ENCODE measurements at regions not wholly inside any gene's neighbourhood (a gene's known extent, or its start where the extent isn't known, plus 50 kb on each side); places are given as distances from the start of the nearest gene placed in this dataset.
"Not testable (repeated sequence)": the region's sequence is repeated elsewhere in the genome, so short reads cannot be mapped to it uniquely, and the experiment has no call there.

DNA sequence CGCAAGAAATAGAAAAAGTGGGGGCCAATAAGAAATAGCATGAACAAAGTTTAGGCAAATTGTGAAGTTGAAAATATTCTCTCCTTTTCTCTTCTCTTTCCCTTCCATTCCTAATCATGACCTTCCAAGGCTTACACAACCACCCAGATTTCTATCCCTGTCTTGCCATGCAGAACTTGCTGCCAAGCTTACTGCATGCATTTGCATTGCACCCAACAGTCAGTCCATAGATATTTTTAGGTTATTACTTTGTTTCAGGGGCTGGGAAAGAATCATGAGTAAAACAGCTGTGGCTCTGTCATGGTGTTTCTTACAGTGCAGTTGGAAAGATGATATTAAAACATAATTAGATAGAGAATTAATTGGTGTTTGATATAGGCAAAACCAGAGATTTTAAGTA is 219.4 kb downstream of the PTGER3 start:
- no peak for DNase-seq
- H3K36me3 Mint-ChIP-seq (ENCODE audit: unreplicated experiment) = no peaks in the 10 kb centered on the region
- H3K27ac Mint-ChIP-seq (ENCODE audit: unreplicated experiment) = no peak overlapping the region
- H3K27me3 Mint-ChIP-seq (ENCODE audit: unreplicated experiment) = peaks cover 2% of the 10 kb centered on the region
- H3K9me3 Mint-ChIP-seq (ENCODE audit: unreplicated experiment) = no peaks in the 10 kb centered on the region
- H3K4me3 Mint-ChIP-seq (ENCODE audit: unreplicated experiment) = no peak overlapping the region
- TF ChIP-seq, protein P1, sequence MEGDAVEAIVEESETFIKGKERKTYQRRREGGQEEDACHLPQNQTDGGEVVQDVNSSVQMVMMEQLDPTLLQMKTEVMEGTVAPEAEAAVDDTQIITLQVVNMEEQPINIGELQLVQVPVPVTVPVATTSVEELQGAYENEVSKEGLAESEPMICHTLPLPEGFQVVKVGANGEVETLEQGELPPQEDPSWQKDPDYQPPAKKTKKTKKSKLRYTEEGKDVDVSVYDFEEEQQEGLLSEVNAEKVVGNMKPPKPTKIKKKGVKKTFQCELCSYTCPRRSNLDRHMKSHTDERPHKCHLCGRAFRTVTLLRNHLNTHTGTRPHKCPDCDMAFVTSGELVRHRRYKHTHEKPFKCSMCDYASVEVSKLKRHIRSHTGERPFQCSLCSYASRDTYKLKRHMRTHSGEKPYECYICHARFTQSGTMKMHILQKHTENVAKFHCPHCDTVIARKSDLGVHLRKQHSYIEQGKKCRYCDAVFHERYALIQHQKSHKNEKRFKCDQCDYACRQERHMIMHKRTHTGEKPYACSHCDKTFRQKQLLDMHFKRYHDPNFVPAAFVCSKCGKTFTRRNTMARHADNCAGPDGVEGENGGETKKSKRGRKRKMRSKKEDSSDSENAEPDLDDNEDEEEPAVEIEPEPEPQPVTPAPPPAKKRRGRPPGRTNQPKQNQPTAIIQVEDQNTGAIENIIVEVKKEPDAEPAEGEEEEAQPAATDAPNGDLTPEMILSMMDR (IDR thresholded peaks at IDR 0.05; ENCODE audit: partially characterized antibody, unreplicated experiment) = no peak
- H3K4me1 Mint-ChIP-seq (ENCODE audit: low read depth, unreplicated experiment) = no peaks in the 10 kb centered on the region

DNA sequence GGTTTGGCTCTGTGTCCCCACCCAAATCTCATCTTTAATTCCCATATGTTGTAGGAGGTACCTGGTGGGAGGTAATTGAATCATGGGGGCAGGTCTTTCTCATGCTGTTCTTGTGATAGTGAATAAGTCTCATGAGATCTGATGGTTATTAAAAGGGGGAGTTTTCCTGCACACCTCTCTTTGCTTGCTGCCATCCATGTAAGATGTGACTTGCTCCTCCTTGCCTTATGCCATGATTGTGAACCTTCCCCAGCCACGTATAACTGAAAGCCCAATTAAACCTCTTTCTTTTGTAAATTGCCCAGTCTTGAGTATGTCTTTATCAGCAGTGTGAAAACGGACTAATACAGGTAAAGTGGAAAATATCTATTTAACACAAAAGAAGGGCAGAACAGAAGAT is 213.3 kb downstream of the PTGER3 start:
- H3K4me3 Mint-ChIP-seq (ENCODE audit: unreplicated experiment); H3K4me1 Mint-ChIP-seq (ENCODE audit: low read depth, unreplicated experiment); H3K27me3 Mint-ChIP-seq (ENCODE audit: unreplicated experiment); H3K9me3 Mint-ChIP-seq (ENCODE audit: unreplicated experiment); H3K36me3 Mint-ChIP-seq (ENCODE audit: unreplicated experiment); H3K27ac Mint-ChIP-seq (ENCODE audit: unreplicated experiment); DNase-seq: not testable (repeated sequence)

DNA sequence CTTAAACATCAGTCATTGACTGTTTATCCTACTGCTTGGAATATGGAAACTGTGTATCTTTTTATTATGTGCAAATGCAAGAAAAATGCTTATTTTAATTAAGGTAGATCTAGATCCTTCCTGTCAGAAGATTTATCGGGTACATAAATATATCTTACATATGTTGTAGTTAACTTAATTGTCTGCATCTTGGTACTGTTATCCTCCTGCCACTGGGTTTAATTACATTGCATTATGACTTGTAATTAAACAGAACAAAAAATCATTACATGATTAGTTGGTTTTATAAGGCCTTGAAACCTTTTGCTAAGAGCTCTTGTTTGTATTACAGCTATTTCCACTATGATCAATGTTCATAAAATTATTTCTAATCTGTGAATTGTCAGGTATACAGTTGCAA is 211.2 kb downstream of the PTGER3 start:
- Mint-ChIP-seq H3K27ac (ENCODE audit: unreplicated experiment) (no peak overlapping the region), H3K27me3 (ENCODE audit: unreplicated experiment) (no peaks in the 10 kb centered on the region), H3K9me3 (ENCODE audit: unreplicated experiment) (no peaks in the 10 kb centered on the region), H3K4me1 (ENCODE audit: low read depth, unreplicated experiment) (no peaks in the 10 kb centered on the region), H3K36me3 (ENCODE audit: unreplicated experiment) (no peaks in the 10 kb centered on the region), H3K4me3 (ENCODE audit: unreplicated experiment) (no peak overlapping the region)
- TF ChIP-seq, protein P1 (IDR thresholded peaks at IDR 0.05; ENCODE audit: partially characterized antibody, unreplicated experiment) = no peak
- no peak for DNase-seq

DNA sequence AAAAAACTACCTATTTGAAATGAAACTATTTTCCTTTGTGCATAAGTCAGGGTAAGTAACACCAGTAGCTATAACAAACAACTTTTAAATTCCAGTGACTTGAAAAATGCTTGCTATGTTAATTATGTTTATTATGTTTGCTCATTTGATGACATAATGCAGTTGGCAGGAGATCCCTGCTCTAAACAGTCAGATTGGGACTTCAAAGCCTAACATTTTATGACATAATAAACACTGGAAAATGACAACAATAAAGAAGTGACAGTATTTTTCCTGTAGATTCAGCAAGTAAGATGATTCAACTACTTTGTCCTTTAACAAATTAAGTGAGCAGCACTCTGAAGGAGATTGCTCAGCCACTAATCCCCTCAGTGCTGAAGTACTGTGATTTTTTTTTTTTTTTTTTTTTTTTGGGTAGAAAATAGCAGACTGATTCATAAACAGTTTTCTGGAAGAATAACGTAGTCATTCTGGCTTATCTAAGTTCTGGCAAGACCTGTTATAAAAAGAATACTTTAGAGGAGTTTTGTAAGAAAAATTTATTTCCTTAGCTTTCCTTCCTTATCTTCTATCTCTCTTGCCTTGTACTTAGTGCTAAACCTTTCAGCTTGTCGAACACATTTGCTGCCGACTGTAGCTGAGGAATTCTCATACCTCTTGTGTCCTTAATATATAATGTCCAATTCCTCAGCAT is 207.2 kb downstream of the PTGER3 start:
- DNase-seq = no peak
- Mint-ChIP-seq H3K4me3 (ENCODE audit: unreplicated experiment) (no peak overlapping the region), H3K27ac (ENCODE audit: unreplicated experiment) (no peak overlapping the region), H3K27me3 (ENCODE audit: unreplicated experiment) (peaks cover under 1% of the 10 kb centered on the region), H3K4me1 (ENCODE audit: low read depth, unreplicated experiment) (no peaks in the 10 kb centered on the region), H3K36me3 (ENCODE audit: unreplicated experiment) (peaks cover 1% of the 10 kb centered on the region), H3K9me3 (ENCODE audit: unreplicated experiment) (peaks cover under 1% of the 10 kb centered on the region)
- TF ChIP-seq, protein P1 (IDR thresholded peaks at IDR 0.05; ENCODE audit: partially characterized antibody, unreplicated experiment) = no peak

DNA sequence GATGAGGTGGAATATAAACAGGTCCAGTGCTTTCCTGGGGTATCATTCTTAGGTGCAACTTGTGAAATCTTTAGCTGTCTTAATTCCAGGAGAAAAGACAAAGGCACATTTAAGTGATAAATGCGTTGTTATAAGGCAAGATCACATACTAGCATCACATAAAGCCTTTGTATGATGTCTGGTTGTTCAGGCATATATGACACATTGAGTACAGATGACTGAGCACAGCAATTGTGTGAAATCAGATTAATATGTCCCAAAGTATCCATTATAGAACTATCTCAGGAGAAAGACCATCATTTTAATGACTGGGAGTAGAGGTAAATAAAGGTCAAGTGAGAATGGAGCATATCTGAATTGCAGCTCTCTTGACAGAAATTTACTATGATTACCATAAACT is 205.1 kb downstream of the PTGER3 start:
- H3K9me3 Mint-ChIP-seq (ENCODE audit: unreplicated experiment) = peaks cover 4% of the 10 kb centered on the region
- peaks cover 6% of the 10 kb centered on the region for H3K27me3 Mint-ChIP-seq (ENCODE audit: unreplicated experiment)
- DNase-seq = no peak
- TF ChIP-seq, protein P1 (IDR thresholded peaks at IDR 0.05; ENCODE audit: partially characterized antibody, unreplicated experiment) = no peak
- no peaks in the 10 kb centered on the region for H3K4me1 Mint-ChIP-seq (ENCODE audit: low read depth, unreplicated experiment)
- no peak overlapping the region for H3K4me3 Mint-ChIP-seq (ENCODE audit: unreplicated experiment)
- H3K36me3 Mint-ChIP-seq (ENCODE audit: unreplicated experiment) = peaks cover 5% of the 10 kb centered on the region
- no peak overlapping the region for H3K27ac Mint-ChIP-seq (ENCODE audit: unreplicated experiment)
